HG02852 (cell line): ENCODE measurements at regions not wholly inside any gene's neighbourhood (a gene's known extent, or its start where the extent isn't known, plus 50 kb on each side); places are given as distances from the start of the nearest gene placed in this dataset.

Source experiments
- ATAC-seq: cut with Tn5 transposase; IDR thresholded peaks from one replicate; pipeline ENCODE4 v1.9.1; 2021; ENCODE audit warnings: mild to moderate bottlenecking, moderate library complexity; ENCODE audit not compliant: unreplicated experiment

DNA sequence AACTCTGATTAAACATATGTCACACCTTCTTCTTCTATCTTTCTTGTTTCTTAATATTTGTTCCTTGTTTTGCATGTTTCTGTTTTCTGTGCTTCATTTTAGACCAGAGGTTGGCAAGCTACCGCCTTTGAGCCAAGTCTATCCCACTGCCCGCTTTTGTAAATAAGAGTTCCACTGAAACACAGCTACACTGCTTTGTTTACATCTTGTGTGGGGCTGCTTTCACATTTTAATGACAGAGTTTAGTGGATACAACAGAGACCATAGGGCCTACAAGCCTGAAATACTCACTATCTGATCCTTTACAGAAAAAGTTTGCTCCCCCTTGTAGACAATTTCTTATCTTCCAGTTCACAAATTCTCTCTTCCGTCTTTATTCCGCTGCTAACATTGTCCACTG lies 109.4 kb upstream of the SPACA1 start:
- no peak for ATAC-seq

DNA sequence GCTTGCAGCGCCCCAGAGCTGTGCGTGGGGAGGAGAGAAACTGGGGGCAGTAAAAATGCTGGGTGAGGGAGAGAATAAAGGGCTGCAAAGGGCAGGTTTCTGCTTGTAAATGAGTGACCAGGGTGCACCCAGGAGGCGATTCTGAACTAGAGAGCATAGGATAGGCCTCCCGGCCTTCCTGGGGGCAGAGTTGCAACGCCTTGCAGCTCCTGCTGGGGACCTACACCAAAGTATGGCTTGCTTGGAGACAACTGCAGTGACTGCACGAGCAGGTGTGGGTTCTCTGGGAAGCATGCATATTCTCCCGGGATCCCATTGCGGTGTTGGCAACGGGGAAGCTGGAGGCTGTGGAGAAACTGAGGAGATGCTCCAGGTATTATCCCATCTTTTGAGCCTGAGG lies 111.6 kb upstream of the SPACA1 start:
- no peak for ATAC-seq

DNA sequence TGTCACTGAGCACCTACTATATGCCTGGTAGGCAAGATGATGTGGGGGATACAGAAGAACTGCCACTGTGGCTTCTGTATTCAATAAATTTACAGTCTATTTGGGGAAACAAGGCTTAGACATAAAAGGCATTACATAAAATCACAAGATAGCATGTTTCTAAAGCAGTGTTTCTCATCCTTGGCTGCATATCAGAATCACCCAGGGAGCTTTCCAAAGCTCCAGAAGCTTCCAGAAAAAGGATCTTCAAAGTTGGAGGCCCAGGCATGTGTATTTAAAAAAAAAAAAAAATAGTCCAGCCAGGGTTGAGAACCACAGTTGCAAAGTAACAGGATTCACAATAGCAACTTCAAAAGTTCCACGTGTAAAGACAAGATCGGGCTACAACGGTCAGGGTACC lies 112.4 kb upstream of the SPACA1 start:
- no peak for ATAC-seq

DNA sequence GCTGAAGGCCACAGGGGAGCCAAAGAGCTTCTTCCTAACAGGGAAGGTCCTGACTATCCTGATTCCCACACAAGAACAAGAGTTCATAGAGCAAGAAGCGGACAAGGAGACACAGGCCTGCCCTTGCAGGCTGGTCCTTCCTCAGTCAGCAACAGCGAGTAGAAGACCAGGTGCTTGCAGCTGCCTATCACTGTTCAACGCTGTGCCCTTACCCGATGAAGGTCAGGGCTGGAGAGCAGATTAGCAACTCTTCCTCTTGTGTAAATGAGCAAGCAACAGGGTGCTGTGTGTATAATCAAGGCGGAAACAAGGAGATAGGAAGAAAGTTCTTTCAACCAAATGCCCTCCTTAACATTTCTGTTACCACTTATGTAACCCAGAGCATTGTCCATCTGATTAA lies 115.3 kb upstream of the SPACA1 start:
- ATAC-seq = no peak

DNA sequence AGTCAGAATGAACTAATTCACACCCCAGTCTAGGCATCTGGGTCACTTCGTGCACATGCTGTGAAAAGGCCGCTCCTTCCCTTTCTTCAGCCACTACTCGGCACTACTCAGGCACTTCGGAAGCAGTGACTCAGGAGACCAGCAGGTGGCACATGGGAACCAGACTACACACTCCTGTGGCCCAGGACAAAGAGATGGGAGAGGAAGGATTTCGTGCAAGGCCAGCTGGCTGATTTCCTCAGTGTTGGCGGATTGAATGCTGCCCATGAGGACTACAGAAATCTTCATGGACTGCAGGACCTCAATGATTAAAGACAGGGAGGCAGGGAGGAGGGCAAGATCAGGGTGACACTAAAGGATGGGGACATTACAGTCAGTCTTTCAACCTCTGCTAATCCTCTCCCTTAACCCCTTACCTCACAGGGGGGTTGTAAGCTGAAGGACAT lies 117.8 kb upstream of the SPACA1 start:
- ATAC-seq = peak; percentile 53

DNA sequence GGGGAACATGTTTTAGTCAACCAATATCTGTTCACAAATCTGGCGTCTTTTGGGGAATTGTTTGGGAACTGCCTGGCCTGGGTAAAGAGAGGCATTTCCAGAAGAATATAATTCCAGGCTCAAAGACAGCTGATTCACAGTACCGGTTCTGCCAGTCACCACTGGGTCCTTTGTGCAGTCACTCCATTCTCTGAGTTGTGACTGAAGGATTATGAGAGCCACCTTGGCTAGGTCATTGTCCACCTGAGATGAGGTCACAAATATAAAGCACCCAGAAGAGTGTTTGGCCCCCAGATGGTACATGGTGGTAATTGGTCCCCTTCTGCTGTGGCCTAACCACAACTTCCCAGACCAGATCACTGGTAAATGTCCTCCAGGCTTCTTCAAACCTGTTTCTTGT lies 121.0 kb upstream of the SPACA1 start:
- ATAC-seq = no peak

DNA sequence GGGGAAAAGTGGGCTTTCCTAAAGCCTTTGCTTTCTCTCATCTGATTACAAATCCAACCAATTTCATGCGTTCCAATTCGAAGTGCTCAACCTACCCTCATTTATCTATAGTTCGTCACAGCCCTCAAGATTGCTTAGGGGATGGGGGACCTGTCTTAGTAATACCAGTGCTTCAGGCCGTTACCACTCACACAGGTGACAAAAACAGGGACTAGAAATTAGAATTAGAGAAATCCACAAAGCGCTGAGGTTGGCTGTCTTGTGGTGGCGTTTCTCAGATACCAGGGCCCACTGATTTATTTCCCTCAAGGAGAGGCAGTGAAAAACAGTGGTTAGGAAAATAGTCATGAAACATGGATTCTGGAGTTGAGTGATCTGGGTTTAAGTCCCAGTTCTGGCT lies 121.6 kb upstream of the SPACA1 start:
- no peak for ATAC-seq

DNA sequence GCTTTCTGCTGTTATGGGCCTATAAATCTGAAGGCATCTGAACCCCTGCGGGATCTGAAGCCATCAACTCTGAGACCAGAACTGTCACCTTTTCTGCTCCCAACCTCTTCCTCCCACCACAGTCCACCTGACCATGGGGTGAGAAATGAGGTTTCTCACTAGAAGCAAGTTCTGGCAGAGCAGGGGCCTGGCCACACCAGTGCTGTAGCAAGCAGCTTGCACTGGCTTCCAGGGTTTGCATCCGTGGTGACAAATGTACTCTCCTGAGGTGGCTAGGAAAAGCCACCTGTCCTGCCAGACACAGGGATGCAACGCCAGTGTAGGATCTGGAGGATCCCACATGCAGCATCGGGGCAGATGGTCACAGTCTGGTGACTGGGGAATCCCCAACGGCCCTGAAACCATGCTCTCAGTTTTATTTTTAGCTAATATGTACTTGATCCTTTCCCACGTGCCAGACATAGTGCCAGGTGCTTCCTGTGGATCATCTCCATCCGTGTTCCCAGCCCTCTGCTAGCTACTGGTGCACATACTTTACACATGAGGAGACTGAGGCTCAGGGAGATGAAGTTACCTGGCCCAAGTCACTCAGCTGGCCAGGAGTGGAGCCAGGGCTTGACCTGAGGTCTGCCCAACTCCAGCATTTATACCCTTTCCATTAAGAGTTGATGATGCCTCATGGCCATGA lies 122.1 kb upstream of the SPACA1 start:
- peak; percentile 47 for ATAC-seq

DNA sequence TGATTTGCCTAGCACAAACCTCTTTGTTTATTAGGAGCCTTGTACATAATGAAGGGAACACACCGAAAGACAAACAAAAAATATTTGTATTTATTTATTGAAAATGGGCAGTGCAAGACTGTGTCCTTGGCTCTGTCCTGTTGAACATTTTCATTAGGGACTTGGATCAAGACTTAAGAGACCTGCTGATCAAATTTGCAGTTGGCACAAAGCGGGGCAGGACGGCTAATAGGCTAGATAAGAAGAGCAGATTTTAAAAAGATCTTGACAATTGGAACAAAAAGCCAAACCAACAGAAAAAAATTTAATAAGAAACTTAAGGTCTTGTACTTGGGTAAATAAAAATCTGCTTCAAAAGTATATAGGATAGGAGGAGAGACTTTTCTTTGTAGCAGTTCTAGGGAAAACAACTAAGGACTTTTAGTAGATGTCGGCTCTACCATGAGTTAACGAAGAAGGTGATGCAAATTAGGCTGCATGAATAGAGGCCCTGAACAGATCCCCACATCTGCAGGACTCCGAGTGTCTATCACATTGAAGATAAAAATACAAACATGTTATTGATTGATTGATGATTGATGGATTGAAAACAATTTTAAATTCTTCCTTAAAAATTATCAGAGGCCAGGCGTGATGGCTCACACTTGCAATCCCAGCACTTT lies 124.1 kb upstream of the SPACA1 start:
- no peak for ATAC-seq

DNA sequence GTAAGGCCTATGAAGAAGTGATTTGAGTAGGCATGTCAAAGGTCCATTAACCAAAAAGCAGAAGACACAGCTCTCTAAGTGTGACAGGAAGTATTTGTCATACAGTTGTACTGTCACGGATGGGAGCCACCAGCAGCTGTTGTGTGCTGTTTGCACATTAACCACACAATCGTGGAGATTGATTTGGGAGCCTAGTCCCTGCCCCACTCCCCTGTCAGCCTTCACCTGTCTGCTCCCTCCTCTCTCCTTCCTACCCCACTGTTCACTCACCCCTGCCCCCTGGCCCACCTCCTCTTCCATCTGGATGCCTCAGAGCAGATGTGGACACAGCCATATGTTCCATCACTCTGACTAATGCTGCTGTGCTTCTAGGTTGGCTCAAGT lies 124.7 kb upstream of the SPACA1 start:
- ATAC-seq = peak; percentile 70

DNA sequence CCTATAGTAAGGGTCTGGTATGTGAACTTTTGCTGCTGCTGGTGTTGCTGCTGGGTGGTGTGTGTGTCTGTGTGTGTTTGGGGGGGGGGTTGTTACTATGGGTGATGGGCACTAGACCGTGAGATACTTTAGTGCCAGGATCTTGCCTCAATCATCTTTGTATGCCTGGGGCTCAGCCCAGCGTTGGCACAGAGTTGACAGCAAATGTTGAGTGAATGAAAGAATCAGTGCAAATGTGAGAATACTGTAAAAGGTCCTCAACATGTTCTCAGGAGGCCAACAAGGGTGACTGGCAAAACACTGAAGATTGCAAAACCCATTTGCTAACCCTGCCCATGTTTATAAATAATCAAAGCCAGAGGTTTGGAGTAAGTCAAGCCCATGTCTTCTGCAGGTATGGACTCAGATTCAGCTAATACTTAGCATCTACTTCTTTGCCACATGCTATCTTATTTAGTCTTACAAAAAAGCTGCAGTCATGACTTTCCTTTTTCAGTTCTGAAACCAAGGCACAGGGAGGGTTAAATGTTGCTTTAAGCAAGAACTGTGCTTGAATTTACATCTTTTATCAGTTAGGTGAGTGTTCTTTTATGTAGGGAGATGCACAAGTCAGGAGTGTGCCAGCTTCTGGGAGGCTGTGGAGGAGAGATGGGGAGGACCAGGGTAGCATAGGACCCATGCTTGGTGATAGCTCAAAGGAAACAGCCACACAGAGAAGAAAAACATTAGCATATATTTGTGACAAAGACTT lies 125.3 kb upstream of the SPACA1 start:
- ATAC-seq = peak; percentile 20

DNA sequence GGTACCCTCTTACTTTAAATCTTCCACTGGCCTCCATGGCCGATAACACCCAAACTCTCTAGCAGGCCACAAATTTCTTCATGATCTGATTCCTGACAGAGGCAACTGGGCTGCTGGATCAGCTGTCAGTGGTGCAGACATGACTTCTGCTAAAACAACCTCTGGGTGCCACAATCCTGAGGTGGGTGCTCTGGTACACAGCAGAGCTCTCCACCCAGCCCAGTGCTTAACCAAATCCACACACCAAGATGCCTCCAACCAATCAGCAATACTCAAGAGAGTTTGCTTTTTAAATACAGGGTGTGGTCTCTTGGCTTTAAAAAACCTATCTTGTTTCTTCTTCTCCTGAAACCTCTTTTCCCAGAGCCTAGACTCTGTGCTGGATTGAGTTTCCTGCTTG lies 126.6 kb upstream of the SPACA1 start:
- no peak for ATAC-seq

DNA sequence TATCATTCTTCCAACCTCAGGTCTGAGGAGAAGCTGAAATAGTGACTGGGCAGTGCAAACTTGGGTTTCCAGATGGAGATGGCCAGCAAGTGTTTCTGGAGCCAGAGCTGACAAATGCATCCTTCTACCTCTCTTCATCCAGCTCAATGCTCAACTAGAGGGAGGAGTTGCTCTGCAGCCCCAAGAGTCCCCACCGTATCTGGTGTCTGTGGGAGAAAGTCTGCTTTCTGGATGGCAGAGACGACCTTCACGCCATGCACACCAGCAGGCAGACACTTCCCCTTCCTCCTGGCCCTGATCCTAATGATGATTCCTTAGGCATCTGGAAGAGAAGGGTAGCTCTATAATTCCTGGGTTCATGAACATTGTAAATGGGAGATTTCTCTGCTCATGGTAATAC lies 127.4 kb upstream of the SPACA1 start:
- no peak for ATAC-seq

DNA sequence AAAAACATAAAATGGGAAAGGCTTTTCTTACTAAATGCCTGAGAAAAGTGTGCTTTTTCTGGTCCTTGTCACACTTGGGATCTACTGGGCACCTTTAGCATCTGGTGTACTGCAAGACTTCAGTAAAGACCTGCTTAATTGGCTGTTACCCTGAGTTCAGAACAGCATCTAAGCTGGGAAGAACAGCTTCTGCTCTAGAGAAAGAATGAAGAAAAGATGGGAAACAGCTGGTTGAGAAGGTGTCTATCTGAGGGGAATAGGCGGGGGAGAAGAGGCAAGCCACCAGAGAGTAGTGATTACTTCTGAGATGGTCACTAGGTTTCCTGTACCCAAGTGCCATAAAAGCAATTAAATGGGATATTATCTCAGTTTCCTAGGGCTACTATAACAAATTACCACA lies 128.2 kb upstream of the SPACA1 start:
- ATAC-seq = no peak

DNA sequence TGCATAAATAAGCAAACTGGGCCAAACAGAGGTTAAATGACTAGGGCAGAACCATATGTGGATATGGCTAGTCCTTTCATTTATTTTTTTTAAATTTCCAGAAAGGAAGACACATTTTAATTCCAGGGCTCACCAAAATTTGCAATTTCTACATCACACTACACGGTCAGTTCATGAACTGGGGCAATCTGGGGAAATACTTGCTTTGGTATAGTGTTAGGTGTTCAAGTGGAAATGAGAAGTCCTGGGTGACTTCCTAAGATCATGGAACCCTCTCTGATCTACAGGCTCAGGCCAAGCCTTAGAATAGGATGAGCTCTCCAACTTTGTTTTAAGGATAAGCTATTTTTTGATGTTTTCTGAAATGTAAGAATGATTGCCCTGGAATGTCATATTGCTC lies 128.6 kb upstream of the SPACA1 start:
- ATAC-seq = no peak

DNA sequence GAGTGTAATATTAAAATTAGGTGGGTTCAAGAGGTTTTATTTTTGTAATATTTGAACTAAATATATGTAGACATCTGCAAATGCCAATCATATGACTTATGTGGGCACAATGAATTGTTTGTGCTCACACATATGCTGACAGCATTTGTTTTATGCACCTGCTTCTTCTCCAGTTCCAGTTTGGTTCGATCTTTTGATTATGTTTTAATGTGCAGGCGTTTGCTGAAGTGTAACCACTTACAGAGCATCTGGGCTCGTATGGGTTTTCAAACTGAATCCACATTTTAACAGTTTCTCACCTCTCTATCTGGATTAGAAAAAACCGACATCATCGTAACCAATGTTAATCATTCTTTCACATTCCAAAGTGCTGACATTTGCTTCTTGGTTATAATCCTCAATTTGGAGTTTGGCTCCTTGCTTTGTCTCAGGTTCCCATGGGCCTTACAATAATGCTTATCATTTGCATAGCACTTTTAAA lies 129.1 kb upstream of the SPACA1 start:
- ATAC-seq = no peak

DNA sequence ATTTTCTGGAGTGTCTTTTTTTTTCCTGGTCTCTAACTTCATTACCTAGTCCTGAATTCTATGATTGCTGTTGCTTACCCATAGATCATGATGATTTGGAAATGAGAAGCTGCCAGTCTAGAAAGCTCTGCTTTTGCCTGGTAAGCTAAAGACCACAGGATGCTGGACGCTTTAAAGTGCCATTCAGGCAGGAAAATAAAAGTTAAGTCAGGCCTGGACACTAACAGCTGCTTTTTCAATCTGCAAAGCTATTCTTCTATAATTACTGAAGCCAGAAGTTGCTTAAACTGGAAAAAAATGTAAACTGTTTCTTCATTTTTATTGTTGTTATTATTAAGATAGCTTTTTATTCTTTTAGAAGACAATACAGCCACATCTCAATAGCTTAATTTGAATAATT lies 129.8 kb upstream of the SPACA1 start:
- no peak for ATAC-seq

DNA sequence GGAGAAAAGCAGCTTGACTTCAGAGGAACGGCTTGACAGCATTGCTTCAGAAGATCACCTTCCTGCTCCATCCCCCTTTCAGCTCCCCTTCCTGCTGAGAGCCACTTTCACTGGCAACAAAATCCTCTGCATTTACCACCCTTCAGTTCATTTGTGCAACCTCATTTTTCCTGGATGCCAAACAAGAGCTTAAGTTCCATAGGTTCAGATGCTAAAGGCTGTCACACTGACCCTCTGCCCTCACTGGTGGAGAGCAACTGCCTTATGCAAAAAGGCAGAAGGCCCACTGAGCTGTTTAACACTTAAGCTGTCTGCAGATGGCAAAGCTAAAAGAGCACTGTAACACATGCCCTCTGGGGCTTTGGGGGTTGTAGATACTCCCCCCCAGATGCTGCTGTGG lies 131.2 kb upstream of the SPACA1 start:
- no peak for ATAC-seq

DNA sequence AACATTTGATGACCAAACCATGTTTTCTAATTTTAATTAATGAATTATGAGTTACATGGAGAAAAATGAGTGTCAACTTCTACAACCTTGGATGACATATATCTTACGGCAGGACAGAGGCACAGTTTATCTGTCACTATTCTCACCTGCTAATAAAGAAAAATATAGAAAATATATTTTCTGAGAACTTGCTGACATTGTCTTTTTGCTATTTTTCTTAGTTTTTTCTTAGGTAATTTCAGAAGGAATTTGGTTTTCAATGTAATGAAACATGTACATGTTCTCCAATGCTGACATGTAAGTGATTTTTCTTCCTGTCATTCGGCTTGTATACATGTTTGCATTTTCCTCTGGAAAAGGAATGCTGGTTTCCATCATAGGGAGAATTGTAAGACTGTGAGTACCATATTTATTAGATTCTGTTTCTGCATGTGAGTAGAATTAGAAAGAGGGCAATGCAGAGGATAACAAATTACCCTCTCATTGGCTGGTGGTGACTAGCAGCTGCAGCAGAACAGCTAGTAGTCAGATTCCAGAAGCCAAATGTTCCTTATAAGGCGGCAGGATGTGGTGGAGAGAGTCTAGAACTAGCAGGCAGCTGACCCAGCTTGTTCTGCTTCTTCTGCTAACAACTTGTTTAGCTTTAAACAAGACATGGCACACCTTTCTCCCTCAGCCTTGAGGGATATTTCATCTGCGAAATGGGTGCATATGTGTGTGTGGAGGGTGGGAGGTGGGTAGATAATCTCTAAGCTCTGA lies 132.8 kb upstream of the SPACA1 start:
- ATAC-seq = peak; percentile 88

DNA sequence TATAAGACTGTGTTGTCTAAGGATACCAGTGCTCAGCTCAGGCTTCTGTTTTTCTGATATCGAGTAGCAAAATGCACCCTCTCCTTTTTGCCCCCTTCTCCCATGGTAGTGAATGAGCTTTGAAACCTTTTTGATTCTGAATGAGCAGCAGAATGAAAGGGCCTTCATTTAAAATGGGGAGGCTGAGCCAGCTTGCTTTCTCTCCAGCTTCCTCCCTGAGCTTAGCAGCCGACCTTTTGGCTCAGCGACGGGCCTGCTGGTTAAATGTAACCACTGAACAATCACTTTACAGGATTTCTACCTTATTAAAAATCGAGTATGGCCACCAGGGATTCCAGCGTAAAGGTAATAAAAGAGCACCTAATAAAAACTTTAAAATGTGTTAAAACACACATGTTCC lies 133.7 kb upstream of the SPACA1 start:
- no peak for ATAC-seq

DNA sequence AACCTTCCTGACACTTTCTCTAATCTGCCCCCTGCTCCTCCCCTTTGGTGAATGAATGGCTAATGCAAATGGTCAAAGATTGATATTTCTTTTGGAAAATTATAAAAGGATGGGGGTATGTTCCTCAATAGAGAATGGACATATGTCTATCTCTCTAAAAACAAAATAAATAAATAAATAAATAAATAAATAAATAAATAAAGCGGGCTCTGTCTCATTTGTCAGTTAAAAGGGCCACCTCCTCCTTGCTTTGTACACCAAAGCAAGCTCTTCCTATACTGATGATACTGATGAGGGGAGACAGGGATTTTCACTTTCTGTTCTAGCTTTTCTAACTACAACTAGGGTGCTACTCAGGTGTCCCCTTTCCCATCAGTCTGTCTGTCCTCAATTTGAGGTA lies 135.5 kb upstream of the SPACA1 start:
- no peak for ATAC-seq
